WTC11 (cell line): ENCODE measurements at regions not wholly inside any gene's neighbourhood (a gene's known extent, or its start where the extent isn't known, plus 50 kb on each side); places are given as distances from the start of the nearest gene placed in this dataset.

Experiments used
- ATAC-seq: fragments of 200-7000 bp; cut with Tn5 transposase; 2 replicates; pipeline ENCODE4 v1.10.0; 2021; ENCODE audit warnings: mild to moderate bottlenecking, moderate library complexity
- CTCF ChIA-PET: fragments of 300-600 bp; sonication (Branson Sonifier 250); formaldehyde crosslinking; loops from one replicate; lab custom pipeline; 2021; ENCODE audit warnings: antibody characterized with exemption; lab: Charles Lee
- POLR2A ChIA-PET: fragments of 350-600 bp; sonication (Branson Sonifier 250); formaldehyde crosslinking; loops from one replicate; lab custom pipeline; 2021; ENCODE audit warnings: antibody characterized with exemption; lab: Charles Lee
- DNase-seq: peaks from one replicate; pipeline ENCODE4 v3.0.0; 2021; ENCODE audit warnings: low spot score
- H3K27ac Mint-ChIP-seq: 2 replicates; pipeline ENCODE4 v1.8.0; 2021; ENCODE audit warnings: mixed read lengths
- H3K27me3 Mint-ChIP-seq: 2 replicates; pipeline ENCODE4 v1.8.0; 2021; ENCODE audit warnings: low read depth, mild to moderate bottlenecking, moderate library complexity, mixed read lengths
- H3K36me3 Mint-ChIP-seq: 2 replicates; pipeline ENCODE4 v1.8.0; 2021; ENCODE audit warnings: mixed read lengths
- H3K4me1 Mint-ChIP-seq: 2 replicates; pipeline ENCODE4 v1.8.0; 2022; ENCODE audit warnings: mixed read lengths
- H3K4me3 Mint-ChIP-seq: 2 replicates; pipeline ENCODE4 v1.8.0; 2021; ENCODE audit warnings: mild to moderate bottlenecking, moderate library complexity, mixed read lengths
- H3K9me3 Mint-ChIP-seq: 2 replicates; pipeline ENCODE4 v1.8.0; 2021; ENCODE audit warnings: mixed read lengths
- ELF4 ChIP-seq: sonication (generic); formaldehyde crosslinking; IDR thresholded peaks from 2 replicates; pipeline ENCODE4 v1.8.1; 2022; ENCODE audit warnings: low read depth, mild to moderate bottlenecking, moderate library complexity, missing genetic modification reagents
- FOXK1 ChIP-seq: sonication (generic); formaldehyde crosslinking; IDR thresholded peaks from 2 replicates; pipeline ENCODE4 v1.8.0; 2022; ENCODE audit warnings: mild to moderate bottlenecking, moderate library complexity, missing genetic modification reagents
- GABPB1 ChIP-seq: sonication (generic); formaldehyde crosslinking; IDR thresholded peaks from 2 replicates; pipeline ENCODE4 v1.8.1; 2023; ENCODE audit warnings: mild to moderate bottlenecking, missing genetic modification reagents
- JUN ChIP-seq: sonication (generic); formaldehyde crosslinking; IDR thresholded peaks from 2 replicates; pipeline ENCODE4 v1.8.0; 2023; ENCODE audit warnings: mild to moderate bottlenecking, missing genetic modification reagents
- MYBL2 ChIP-seq: sonication (generic); formaldehyde crosslinking; IDR thresholded peaks from 2 replicates; pipeline ENCODE4 v1.8.1; 2023; ENCODE audit warnings: mild to moderate bottlenecking, moderate library complexity, missing genetic modification reagents
- NFE2L1 ChIP-seq: sonication (generic); formaldehyde crosslinking; IDR thresholded peaks from 2 replicates; pipeline ENCODE4 v1.8.1; 2023; ENCODE audit warnings: missing genetic modification reagents
- NFYB ChIP-seq: sonication (generic); formaldehyde crosslinking; conservative IDR thresholded peaks from 2 replicates; pipeline ENCODE4 v1.8.0; 2022; ENCODE audit warnings: low read depth, missing genetic modification reagents
- PRDM15 ChIP-seq: sonication (generic); formaldehyde crosslinking; IDR thresholded peaks from 2 replicates; pipeline ENCODE4 v1.8.0; 2022; ENCODE audit warnings: missing genetic modification reagents
- SOX15 ChIP-seq: fragments of 250-450 bp; sonication (Bioruptor Pico); IDR thresholded peaks from 2 replicates; pipeline ENCODE4 v1.9.0; 2021; ENCODE audit warnings: mild to moderate bottlenecking
- ZNF219 ChIP-seq: sonication (generic); formaldehyde crosslinking; IDR thresholded peaks from 2 replicates; pipeline ENCODE4 v1.8.0; 2023; ENCODE audit warnings: missing genetic modification reagents, mild to moderate bottlenecking, borderline replicate concordance
- ZNF232 ChIP-seq: sonication (generic); formaldehyde crosslinking; IDR thresholded peaks from 2 replicates; pipeline ENCODE4 v1.8.0; 2022; ENCODE audit warnings: mild to moderate bottlenecking, missing genetic modification reagents
- ZNF671 ChIP-seq: fragments of 250-450 bp; sonication (Bioruptor Pico); IDR thresholded peaks from 2 replicates; pipeline ENCODE4 v1.8.0; 2021; ENCODE audit warnings: mild to moderate bottlenecking
- TF ChIP-seq, protein P1 (sequence below): sonication (generic); formaldehyde crosslinking; IDR thresholded peaks from 2 replicates; pipeline ENCODE4 v1.8.1; 2023; ENCODE audit warnings: mild to moderate bottlenecking, missing genetic modification reagents, borderline replicate concordance
- TF ChIP-seq, protein P2 (sequence below): fragments of 250-450 bp; sonication (Bioruptor Pico); IDR thresholded peaks from 2 replicates; pipeline ENCODE4 v1.9.0; 2021; ENCODE audit warnings: mild to moderate bottlenecking, borderline replicate concordance
- TF ChIP-seq, protein P3 (sequence below): sonication (generic); formaldehyde crosslinking; IDR thresholded peaks from 2 replicates; pipeline ENCODE4 v1.8.1; 2022; ENCODE audit warnings: mild to moderate bottlenecking, missing genetic modification reagents, moderate library complexity, borderline replicate concordance
- TF ChIP-seq, protein P4 (sequence below): sonication (generic); formaldehyde crosslinking; IDR thresholded peaks from 2 replicates; pipeline ENCODE4 v1.8.0; 2022; ENCODE audit warnings: mild to moderate bottlenecking, missing genetic modification reagents

DNA sequence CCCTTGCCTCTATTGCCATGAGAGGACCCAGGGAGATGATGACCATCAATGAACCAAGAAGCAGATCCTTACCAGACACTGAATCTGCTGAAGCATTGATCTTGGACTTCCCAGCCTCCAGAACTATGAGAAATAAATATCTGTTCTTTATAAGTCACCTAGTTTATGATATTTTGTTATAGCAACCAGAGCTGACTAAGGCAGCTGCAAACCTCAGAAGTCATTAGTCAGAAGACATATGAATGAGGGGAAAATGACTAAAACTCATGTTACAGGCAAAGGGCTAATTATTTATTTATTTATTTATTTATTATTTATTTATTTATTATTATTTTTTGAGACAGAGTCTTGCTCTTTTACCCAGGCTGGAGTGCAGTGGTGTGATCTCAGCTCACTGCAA, 321.1 kb downstream of the TGFB2 start:
- no peaks in the 10 kb centered on the region for H3K27me3 Mint-ChIP-seq
- ATAC-seq = no peak
- peaks cover 20% of the 10 kb centered on the region for H3K9me3 Mint-ChIP-seq
- POLR2A ChIA-PET = no interaction called here
- H3K27ac Mint-ChIP-seq = no peak overlapping the region
- H3K36me3 Mint-ChIP-seq = peaks cover 3% of the 10 kb centered on the region; the same call in 1 of the 2 replicates
- TF ChIP-seq JUN (CRISPR knock-in tag) (no peak), ZNF671 (CRISPR knock-in tag) (no peak), ZNF232 (CRISPR knock-in tag) (no peak), FOXK1 (CRISPR knock-in tag) (no peak), MYBL2 (CRISPR knock-in tag) (no peak), GABPB1 (CRISPR knock-in tag) (no peak), NFYB (CRISPR knock-in tag) (no peak), PRDM15 (CRISPR knock-in tag) (no peak), ZNF219 (CRISPR knock-in tag) (no peak), SOX15 (CRISPR knock-in tag) (no peak), ELF4 (CRISPR knock-in tag) (no peak), NFE2L1 (CRISPR knock-in tag) (no peak)
- TF ChIP-seq, protein P1, sequence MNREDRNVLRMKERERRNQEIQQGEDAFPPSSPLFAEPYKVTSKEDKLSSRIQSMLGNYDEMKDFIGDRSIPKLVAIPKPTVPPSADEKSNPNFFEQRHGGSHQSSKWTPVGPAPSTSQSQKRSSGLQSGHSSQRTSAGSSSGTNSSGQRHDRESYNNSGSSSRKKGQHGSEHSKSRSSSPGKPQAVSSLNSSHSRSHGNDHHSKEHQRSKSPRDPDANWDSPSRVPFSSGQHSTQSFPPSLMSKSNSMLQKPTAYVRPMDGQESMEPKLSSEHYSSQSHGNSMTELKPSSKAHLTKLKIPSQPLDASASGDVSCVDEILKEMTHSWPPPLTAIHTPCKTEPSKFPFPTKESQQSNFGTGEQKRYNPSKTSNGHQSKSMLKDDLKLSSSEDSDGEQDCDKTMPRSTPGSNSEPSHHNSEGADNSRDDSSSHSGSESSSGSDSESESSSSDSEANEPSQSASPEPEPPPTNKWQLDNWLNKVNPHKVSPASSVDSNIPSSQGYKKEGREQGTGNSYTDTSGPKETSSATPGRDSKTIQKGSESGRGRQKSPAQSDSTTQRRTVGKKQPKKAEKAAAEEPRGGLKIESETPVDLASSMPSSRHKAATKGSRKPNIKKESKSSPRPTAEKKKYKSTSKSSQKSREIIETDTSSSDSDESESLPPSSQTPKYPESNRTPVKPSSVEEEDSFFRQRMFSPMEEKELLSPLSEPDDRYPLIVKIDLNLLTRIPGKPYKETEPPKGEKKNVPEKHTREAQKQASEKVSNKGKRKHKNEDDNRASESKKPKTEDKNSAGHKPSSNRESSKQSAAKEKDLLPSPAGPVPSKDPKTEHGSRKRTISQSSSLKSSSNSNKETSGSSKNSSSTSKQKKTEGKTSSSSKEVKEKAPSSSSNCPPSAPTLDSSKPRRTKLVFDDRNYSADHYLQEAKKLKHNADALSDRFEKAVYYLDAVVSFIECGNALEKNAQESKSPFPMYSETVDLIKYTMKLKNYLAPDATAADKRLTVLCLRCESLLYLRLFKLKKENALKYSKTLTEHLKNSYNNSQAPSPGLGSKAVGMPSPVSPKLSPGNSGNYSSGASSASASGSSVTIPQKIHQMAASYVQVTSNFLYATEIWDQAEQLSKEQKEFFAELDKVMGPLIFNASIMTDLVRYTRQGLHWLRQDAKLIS (CRISPR knock-in tag) = no peak
- TF ChIP-seq, protein P2, sequence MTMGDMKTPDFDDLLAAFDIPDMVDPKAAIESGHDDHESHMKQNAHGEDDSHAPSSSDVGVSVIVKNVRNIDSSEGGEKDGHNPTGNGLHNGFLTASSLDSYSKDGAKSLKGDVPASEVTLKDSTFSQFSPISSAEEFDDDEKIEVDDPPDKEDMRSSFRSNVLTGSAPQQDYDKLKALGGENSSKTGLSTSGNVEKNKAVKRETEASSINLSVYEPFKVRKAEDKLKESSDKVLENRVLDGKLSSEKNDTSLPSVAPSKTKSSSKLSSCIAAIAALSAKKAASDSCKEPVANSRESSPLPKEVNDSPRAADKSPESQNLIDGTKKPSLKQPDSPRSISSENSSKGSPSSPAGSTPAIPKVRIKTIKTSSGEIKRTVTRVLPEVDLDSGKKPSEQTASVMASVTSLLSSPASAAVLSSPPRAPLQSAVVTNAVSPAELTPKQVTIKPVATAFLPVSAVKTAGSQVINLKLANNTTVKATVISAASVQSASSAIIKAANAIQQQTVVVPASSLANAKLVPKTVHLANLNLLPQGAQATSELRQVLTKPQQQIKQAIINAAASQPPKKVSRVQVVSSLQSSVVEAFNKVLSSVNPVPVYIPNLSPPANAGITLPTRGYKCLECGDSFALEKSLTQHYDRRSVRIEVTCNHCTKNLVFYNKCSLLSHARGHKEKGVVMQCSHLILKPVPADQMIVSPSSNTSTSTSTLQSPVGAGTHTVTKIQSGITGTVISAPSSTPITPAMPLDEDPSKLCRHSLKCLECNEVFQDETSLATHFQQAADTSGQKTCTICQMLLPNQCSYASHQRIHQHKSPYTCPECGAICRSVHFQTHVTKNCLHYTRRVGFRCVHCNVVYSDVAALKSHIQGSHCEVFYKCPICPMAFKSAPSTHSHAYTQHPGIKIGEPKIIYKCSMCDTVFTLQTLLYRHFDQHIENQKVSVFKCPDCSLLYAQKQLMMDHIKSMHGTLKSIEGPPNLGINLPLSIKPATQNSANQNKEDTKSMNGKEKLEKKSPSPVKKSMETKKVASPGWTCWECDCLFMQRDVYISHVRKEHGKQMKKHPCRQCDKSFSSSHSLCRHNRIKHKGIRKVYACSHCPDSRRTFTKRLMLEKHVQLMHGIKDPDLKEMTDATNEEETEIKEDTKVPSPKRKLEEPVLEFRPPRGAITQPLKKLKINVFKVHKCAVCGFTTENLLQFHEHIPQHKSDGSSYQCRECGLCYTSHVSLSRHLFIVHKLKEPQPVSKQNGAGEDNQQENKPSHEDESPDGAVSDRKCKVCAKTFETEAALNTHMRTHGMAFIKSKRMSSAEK (CRISPR knock-in tag) = no peak
- TF ChIP-seq, protein P3, sequence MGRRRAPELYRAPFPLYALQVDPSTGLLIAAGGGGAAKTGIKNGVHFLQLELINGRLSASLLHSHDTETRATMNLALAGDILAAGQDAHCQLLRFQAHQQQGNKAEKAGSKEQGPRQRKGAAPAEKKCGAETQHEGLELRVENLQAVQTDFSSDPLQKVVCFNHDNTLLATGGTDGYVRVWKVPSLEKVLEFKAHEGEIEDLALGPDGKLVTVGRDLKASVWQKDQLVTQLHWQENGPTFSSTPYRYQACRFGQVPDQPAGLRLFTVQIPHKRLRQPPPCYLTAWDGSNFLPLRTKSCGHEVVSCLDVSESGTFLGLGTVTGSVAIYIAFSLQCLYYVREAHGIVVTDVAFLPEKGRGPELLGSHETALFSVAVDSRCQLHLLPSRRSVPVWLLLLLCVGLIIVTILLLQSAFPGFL = no peak
- TF ChIP-seq, protein P4, sequence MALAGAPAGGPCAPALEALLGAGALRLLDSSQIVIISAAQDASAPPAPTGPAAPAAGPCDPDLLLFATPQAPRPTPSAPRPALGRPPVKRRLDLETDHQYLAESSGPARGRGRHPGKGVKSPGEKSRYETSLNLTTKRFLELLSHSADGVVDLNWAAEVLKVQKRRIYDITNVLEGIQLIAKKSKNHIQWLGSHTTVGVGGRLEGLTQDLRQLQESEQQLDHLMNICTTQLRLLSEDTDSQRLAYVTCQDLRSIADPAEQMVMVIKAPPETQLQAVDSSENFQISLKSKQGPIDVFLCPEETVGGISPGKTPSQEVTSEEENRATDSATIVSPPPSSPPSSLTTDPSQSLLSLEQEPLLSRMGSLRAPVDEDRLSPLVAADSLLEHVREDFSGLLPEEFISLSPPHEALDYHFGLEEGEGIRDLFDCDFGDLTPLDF (CRISPR knock-in tag) = no peak
- CTCF ChIA-PET = no interaction called here
- no peak for DNase-seq
- no peak overlapping the region for H3K4me3 Mint-ChIP-seq
- H3K4me1 Mint-ChIP-seq = no peaks in the 10 kb centered on the region
